Stomach (tissue), 4 donors: ENCODE measurements at regions not wholly inside any gene's neighbourhood (a gene's known extent, or its start where the extent isn't known, plus 50 kb on each side); places are given as distances from the start of the nearest gene placed in this dataset.

Experiments
- CTCF ChIP-seq, 7 experiments: fragments of 450-650 bp in 4 of 7; fragments of 200-600 bp in 3 of 7; sonication (generic) in 3 of 7; IDR thresholded peaks; one replicate each; pipeline ENCODE4 v1.5.1; 2016 to 2019; ENCODE audit warnings: antibody characterized with exemption in 7 of 7, control low read depth in 2 of 7, mild to moderate bottlenecking in 1 of 7
- EP300 ChIP-seq: sonication (generic); formaldehyde crosslinking; IDR thresholded peaks from one replicate; pipeline ENCODE4 v1.6.1; 2017; ENCODE audit warnings: antibody characterized with exemption
- POLR2A ChIP-seq, 4 donors: fragments of 450-650 bp; IDR thresholded peaks; one replicate each; pipeline ENCODE4 v1.6.1; 2016; ENCODE audit warnings: antibody characterized with exemption in 4 of 4, control low read depth in 2 of 4, mild to moderate bottlenecking in 1 of 4, moderate library complexity in 1 of 4
- POLR2AphosphoS5 ChIP-seq, 3 donors: sonication (generic); formaldehyde crosslinking; IDR thresholded peaks; one replicate each; pipeline ENCODE4 v1.6.1; 2016; ENCODE audit warnings: antibody characterized with exemption in 3 of 3

DNA sequence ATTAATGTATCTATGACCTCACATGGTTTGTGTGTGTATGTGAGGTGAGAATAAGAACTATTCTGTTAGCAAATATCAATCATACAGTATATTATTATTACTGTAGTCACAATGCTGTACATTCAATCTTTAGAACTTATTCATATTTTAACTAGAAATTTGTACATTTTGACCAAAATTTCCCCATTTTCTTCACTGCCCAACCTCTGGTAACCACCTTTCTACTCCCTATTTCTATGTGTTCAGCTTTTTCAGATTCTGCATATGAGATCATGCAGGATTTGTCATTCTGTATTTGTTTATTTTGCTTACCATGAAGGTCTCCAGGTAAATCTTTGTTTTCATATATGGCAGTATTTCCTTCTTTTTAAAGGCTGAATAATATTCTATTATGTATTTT is 607.9 kb downstream of the SLCO4C1 start:
- TF ChIP-seq POLR2AphosphoS5 (IDR thresholded peaks at IDR 0.05) = no peak
- no peak for TF ChIP-seq CTCF (IDR thresholded peaks at IDR 0.05)
- no peak for TF ChIP-seq POLR2A (IDR thresholded peaks at IDR 0.05)
- TF ChIP-seq EP300 = no peak
